NCI-H82 (cell line): ENCODE measurements at regions not wholly inside any gene's neighbourhood (a gene's known extent, or its start where the extent isn't known, plus 50 kb on each side); places are given as distances from the start of the nearest gene placed in this dataset.

Experiments used
- DNase-seq: peaks from one replicate; lab custom pipeline; 2025; lab: John Stamatoyannopoulos, UW

DNA sequence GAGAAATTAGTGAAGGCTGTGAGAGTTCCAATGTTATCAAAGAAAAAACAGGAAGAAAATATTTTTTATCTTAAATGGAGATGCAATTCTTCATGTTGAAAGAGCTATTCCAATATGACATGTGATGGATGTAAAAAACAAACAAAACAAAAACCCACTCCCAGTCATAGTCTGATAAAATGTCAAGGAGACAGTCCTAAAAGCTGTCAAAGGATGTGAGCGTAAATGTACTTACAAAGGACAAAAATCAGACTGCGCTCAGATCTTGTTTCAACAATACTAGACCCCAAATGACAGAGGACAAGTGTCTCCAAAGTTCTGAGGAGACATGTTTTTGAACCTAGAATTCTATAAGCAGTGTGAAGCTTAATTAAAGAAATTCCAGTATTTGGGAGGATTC, 265.8 kb downstream of the PLPP3 start:
- no peak for DNase-seq

DNA sequence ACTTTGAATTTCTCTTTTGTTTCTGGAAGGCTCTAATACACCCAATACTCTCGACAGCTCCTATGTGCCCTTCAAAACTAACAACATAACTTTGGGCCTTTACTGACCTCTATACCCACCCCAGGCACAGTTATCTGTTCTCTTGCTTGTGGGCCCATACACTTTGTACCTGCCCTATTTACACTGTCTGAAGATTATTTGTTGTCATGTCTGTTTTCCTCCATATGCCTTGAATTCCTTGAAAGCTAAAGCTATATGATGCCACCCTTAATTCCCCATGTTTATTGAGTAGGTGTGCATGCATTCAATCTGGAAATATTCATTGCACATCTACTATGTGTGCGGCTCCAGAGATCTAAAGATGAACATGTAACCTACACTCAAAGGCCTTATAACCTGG, 267.6 kb downstream of the PLPP3 start:
- no peak for DNase-seq

DNA sequence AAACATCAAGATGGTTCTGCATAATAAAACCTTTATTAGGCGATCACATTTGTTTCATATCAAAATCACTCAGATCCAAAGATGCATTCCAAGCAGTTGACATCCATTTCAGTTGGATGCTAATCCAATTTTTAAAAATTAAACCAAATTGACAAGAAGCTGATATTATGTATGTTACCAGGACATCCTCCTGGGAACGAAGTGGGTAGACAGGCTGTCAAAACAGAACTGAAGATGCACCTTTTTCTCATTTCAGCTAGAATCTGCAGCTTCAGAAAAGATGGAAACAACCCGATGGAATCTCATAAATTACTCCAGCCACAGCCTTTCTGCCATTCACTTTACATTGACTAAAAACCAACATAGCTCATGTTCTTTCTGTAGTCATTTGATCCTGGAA, 268.4 kb downstream of the PLPP3 start:
- DNase-seq: no peak

DNA sequence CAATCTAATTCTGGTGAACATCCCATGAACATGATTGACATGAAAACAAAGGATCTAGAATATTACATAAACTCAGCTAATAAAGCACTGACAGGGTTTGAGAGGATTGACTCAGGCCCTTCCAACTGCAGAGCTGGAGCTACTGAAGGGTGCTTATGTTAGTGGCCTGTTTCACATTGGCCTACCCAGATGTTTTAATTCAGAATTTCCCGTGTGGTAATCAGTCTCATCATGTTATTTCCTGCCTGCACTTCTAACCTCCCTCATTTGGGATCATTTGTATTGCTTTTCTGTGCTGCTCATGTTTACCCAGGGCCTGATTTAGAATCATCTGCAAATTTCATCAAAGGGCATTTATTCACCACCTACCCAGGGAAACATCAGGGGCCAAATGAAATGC, 270.3 kb downstream of the PLPP3 start:
- DNase-seq: no peak

DNA sequence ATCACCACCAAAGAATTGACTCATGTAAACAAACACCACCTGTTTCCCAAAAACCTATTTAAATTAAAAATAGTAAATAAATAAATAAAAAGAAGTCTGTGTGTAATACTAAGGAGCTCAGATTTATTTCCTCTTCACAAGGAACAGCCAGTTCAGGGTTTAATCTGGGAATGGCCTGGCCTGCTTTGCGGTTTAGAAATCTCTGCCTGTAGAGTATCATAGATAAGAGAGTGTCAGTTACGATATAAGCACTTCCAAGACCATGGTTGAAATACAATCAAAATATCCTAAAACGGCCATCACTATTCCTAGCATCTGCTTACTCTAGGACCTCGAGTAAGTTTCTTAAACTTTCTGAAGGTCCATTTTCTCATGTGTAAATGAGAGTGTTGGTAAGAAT, 274.4 kb downstream of the PLPP3 start:
- no peak for DNase-seq

DNA sequence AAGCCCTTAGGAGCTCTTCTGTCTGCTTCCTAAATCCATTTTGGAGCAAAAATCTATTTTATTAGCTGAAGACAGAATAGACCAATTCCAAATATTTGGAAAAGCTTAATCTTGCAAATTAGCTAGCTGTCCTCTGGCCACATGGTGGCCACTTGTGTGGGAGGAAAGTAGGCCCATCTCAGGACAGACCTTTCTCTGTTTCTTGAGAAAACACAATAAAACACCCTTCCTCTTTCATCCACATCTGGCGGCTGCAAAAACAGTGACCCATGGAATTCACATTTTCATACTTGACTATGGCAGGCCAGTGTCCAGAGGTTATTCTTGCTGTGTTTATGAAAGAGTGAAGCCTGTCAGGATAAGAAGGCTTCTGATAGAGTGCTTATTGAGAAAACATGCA, 275.6 kb downstream of the PLPP3 start:
- no peak for DNase-seq

DNA sequence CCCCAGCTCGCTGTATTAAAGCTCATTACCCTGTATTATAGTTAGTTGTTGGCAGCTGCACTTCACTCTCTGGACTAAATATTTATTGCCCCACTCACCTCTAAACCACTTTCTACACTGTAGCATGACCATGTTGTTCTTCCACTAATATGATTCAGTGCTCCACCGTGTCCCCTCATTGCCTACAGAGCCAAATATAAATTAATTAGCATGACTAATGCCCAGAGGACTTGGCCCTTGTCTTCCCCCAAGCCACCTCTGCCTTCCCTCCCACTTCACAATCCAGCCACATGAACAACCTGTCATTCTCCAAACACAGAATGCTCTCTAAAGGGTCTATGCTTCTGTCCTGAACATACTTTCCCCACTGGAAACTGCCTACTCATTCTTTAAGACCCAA, 276.5 kb downstream of the PLPP3 start:
- DNase-seq: peak; percentile 47

DNA sequence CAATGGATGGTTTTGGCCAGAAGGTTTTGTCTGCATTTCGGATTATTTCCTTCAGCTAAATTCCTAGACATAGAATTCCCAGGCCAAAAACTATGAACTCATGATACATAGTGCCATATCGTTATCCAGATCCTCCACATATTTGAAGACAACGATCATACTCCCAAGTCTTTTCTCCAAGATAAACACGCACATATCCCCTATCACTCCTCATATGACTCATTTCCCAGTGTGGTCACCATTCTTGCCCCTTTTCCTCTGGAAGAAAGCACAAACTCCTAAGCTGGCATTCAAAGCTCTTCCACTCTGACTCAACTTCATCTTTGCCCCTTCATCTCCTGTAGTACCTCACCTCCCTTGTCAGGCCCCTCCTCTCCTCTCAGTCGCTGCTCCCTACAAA, 277.6 kb downstream of the PLPP3 start:
- DNase-seq: no peak

DNA sequence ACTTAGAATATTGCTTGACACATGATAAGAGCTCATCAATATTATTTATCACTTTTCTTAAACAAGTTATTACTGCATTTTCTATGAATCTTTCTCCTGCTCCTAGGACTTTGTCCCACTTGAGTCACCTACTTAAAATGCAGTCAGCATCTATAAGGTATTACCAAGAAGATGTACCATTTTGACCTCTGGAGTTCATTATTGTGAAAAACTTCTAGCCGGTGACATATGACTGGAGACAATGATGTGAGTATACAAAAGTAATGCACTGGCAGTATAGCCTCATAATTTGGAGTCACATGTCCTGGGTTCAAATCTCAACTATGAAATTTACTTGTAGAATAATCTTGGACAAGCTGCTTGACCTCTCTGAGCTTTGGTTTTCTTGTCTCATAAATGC, 278.5 kb downstream of the PLPP3 start:
- DNase-seq: no peak

DNA sequence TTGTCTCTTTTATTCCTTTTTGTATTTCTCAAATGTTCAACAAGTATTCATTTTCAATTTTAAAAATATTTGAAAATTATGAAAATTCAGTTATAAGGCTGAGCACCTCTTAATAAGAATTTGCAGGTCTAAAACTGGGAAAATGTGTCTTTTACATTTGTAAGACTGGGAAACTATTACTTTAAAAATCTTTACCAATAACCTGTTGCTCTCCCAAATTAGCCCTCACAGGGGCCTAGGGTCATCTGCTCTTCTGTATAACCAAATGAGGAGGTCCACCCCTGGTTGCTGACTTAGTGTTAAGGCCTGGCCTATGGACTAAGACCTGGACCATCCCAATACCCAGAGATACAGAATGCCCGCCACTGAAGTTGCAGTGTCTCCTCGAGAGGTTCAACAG, 280.5 kb downstream of the PLPP3 start:
- DNase-seq: no peak

DNA sequence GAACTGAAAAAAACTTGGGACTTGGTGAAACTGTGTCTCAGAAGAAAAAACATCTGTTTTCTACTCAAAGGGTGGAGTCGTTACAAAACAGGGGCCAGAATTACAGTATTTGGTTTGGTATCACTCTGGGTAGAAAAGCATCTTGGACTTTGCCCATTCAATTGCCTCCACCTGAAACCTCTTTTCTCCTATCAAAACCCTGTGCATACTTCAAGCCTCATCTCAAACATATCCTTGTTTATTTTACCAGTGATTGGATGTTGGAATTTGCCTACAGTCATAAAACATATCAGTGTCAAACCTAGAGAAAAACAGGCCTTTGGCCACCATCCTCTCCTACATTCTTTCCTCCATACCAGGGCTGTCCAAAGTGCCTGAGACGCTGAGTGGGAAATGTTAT, 281.5 kb downstream of the PLPP3 start:
- DNase-seq: no peak

DNA sequence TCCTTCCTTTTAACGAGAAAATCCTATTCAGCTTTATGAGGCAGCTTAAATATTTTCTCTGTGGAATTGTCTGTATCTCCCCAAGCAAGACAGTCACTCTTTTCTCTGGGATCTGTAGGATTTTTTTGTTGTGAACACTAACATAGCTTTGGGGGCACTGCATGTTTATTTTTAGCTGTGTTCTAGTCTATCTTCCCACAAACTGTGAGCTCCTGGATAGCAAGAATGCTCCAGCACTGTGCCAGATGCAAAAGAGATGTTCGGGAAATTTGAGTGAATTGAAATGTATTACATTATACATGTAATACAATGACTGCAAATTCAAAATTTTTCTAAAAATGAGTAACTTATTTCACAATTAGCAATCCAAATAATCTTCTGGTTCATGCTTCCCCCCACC, 282.2 kb downstream of the PLPP3 start:
- DNase-seq: no peak

DNA sequence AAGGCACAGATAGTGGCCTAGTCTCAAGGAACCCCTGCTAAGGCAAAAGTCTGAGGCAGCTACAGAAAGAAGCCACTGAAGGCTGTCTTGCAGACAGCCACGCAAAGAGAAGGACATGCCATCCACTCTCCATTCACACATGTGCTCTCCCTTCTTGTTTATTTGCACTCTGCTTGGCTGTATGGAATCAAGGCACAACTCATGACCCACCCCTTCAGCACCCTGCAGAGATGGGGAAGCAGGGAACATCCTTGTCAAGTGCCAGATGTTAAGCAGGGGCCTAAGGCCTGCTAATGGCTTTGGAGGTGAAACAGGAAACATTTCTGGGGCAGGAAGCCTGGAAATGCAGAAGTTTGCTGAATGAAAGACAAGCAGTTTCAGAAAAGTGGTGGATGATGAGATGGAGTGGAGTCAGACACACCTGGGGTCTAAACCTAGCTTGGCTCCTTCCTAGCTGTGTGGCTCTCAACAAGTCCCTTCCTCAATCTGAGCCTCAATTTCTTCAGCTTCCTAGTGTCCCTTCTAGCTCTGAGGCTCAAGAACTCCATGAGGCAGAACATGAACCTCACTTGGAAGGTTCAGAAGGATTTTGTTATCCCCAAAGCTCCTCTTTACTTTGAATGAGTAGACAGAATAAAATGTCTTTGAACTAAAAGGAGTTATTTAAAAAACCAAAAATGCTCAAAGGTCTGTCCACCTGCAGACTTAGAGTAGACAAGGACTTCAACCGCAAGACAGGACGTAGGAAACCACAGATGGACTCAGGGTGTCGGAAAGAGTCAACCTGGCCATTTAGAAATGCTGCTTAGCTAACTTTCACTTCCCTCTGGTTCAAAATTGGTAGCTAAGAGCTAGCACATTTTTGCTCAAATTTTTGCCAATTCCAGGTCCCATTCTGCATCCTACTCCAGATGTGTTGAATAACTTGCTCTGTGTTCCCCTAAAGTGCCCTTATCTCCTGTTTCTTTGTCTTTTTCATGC, 283.1 kb downstream of the PLPP3 start:
- no peak for DNase-seq

DNA sequence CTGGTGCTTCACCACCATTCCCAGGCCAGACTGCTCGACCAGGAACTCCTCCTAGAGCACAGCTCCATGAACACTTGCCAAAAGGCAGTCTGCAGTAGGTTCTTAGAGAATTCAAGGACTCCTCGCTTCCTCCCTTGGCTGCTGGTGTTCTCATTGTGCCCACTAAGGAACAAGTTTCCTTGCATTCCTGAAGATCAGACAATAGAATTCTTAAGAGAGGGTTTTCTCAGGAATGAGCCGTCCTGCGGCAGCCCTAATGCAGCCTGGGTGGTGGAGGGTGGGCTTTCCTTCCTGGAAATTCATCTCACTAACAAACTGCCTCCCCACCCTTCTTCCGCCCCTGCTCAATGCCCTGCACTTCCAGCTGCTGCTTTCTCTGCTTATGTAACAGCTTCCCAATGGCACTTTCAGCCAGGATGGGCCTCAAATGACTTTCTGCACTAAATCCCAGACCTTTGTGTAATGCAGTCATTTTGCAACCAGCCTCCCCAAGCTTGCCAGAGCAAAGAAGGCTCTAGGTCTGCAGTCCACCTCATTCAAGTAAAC, 287.9 kb downstream of the PLPP3 start:
- no peak for DNase-seq

DNA sequence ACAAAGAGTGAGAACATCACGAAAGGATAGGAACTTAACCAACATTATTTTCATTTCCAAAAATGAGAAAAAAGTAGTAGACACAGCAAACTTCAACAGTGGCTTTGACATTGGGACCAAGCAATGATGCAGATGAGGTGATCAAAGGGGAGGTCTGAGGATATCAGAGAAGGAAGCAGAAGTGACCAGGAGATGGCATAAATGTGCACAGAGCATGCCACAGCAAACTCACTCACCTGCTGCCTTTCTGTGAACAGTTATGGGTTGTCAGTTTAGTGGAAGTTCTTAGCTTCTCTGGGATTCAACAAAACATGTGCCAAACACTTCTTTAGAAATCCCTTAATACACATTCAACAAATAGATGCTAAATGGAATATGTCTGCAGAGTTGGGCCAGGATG, 290.1 kb downstream of the PLPP3 start:
- DNase-seq: no peak

DNA sequence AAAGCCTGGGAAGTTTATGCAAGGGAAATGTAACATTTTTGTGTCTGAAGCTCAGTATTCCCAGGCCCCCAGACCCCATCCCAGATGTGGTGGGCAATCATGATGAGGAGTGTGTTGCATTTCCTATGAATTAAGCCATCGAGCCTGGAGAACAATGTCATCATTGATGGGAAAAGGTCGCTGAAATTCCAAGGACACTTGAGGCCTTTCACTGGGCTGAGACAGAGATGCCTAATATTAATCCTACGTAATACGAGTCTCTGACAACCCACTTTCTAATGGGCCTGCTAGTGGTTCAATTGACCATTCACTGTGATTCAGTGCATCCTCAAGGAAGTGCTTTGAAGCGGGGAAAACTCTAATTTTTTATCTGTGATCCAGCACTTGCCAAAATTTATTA, 291.6 kb downstream of the PLPP3 start:
- no peak for DNase-seq

DNA sequence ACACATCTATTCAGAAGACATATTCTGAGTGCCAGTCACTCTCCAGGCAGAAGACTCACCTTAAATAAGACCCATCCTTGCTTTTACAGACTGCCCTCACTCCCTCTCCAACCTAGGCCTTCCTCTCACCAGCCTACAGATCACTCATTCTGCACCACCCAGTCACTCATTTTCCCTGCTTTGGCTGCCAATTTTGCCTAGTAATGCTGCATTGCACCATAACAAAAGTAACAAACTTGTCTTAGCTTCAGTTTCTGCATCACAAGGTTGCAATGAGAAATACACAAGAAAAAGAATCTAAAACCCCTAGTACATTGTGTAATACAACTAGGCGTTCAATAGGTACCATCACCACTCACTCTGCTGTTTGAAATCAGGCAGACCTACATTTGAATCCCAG, 292.4 kb downstream of the PLPP3 start:
- DNase-seq: no peak

DNA sequence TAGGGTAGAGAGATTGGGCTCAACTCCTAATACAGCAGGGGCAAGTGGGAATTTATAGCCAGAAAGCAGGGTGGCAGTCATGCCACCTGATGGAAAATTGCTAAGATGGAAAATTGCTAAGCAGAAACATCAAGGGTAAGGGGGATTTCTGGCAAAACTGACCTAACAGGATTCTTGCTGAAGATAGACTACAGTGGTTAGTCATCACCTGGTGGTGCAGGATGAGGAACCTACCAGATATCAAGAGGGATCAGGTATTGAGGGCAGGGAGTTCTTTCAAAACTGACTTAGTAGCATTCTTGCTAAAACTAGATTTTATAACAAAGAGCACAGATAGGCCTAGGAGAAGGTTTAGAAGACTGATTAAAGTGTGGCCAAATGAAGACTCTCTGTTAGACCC, 292.9 kb downstream of the PLPP3 start:
- no peak for DNase-seq

DNA sequence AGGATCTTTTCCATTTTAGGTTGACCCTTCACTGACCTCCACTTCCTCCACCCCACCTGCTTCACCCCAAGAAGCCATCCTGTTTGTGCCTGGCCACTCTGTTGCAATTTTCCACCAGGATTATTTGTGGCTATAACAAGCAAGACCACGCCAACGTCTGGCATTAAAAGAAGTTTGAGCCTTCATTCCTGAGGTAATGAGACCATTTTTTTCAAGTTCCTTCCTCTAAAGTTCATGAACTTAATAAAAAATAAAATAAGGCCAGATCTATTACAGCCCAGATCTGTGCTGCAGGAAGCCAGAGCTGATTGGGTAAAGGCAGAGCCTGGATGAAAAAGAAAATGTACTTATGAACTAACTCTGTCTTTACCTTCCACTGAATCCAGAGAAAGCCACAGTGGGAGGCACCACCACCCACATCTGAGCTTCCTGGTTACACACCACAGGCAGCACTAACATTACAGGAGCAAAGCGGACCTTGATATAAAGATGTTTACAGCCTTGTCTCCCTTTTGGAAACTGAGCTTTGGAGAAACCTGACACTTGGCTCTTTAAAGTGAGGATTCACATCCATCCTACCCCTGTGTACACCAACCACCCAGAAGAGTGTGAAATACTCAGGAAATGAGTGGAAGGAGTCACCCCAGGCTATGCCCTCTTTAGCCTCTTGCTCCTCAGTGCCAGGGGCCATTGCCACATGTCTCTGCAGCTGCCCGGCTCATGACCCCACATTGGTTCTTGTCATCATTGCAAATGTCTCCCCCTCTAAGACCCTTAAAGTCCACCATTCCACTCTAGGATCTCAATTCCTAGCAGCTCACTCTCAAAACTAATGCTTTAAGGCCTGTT, 293.6 kb downstream of the PLPP3 start:
- no peak for DNase-seq

DNA sequence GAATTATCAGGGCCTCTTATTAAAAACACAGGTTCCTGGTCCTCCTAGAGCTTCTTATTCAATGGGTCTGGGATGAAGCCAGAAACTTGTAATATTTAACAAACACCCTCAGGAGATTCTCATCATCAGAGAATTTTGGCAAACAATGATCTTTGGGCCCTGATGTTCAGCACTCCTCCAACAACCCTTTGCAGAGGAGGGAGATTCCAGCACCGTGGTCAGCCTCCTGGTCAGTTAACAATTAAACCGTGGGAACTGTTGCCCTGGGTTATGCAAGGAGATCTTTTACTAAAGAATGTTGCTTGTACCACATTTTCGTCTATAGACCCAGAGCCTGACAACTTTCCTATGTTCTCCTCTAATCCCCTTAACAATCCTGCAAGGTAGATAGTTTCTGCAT, 294.4 kb downstream of the PLPP3 start:
- no peak for DNase-seq

DNA sequence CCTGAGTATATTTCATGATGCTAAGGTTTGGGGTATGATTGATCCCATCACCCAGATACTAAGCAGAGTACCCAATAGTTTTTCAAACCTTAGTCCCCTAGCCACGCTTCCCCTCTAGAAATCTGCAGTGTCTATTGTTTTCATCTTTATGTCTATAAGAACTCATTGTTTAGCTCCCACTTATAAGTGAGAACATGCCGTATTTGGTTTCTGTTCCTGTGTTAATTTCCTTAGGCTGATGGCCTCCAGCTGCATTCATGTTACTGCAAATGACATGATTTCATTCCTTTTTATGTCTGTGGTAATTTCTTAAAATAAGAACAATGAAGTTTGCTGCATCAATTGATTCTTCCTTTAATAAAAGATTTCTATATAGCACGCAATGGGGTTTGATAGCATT, 301.3 kb downstream of the PLPP3 start:
- DNase-seq: no peak

DNA sequence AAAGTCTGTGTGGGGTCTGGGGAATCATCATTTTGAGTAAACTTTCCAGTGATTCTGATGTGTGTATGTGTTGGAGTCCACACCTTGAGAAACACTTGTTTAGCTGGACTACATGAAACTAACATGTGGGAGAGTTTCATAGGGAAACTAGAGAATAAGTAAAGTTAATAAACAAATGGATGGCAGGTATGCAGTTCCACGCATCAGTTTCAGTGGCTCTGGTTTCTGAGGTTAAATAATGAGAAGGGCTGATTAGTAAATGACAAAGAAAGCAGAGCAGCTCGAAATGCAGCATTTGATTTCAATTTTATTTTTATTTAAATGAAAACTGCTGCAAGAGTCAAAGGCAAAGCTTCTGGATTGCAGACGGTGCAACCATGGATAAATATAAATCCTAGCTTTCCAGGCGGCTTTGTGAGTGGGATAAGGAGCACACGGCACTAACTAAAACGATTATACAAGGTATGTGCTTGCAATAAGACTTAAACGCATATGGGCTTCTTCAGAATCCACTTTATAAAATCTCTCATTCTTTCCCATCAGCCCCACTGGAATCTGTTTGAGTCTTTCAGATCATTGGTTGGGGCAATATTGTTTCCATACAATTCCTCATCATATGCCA, 310.7 kb downstream of the PLPP3 start:
- DNase-seq: peak; percentile 93
